CD4-positive, CD25-positive, alpha-beta regulatory T cell (primary cell): ENCODE measurements at regions not wholly inside any gene's neighbourhood (a gene's known extent, or its start where the extent isn't known, plus 50 kb on each side); places are given as distances from the start of the nearest gene placed in this dataset.
"Not testable (repeated sequence)": the region's sequence is repeated elsewhere in the genome, so short reads cannot be mapped to it uniquely, and the experiment has no call there.

ENCODE experiments used
- ATAC-seq, 2 donors: fragments of 150-1000 bp; cut with Tn5 transposase; one replicate each; pipeline ENCODE4 v1.10.0; 2021; ENCODE audit warnings: low read depth in 2 of 2, moderate number of reproducible peaks in 2 of 2, moderate library complexity in 1 of 2
- DNase-seq, 3 donors: peaks; one replicate each; pipeline versions ENCODE4 v3.0.0 to v3.0.0-alpha.2; 2012 to 2022; ENCODE audit warnings: mixed read lengths in 1 of 3
- H3K27ac ChIP-seq: one replicate; pipeline ENCODE4 v1.7.0; 2013; ENCODE audit warnings: mild to moderate bottlenecking, low read length; ENCODE audit not compliant: insufficient read depth, poor library complexity, severe bottlenecking
- H3K27me3 ChIP-seq: one replicate; pipeline ENCODE4 v1.7.0; 2013; ENCODE audit warnings: low read length; ENCODE audit not compliant: control insufficient read depth, insufficient read depth
- H3K36me3 ChIP-seq: one replicate; pipeline ENCODE4 v1.7.0; 2013; ENCODE audit warnings: mild to moderate bottlenecking, low read length, moderate library complexity; ENCODE audit not compliant: control insufficient read depth, insufficient read depth
- H3K4me1 ChIP-seq: 2 replicates; pipeline ENCODE4 v1.7.0; 2013; ENCODE audit warnings: mild to moderate bottlenecking, low read length; ENCODE audit not compliant: insufficient read depth, control insufficient read depth, poor library complexity, severe bottlenecking
- H3K4me3 ChIP-seq: one replicate; pipeline ENCODE4 v1.7.0; 2013; ENCODE audit warnings: low read depth, mild to moderate bottlenecking, low read length, moderate library complexity
- H3K9me3 ChIP-seq, 2 experiments: 1 replicate in 1 of 2; 2 replicates in 1 of 2; pipeline ENCODE4 v1.7.0; 2013; ENCODE audit warnings: low read length in 2 of 2, mild to moderate bottlenecking in 1 of 2, moderate library complexity in 1 of 2; ENCODE audit not compliant: control insufficient read depth in 2 of 2
- H3K27ac Mint-ChIP-seq, 3 donors: one replicate each; pipeline ENCODE4 v1.8.0; 2020 to 2022; ENCODE audit warnings: mild to moderate bottlenecking in 3 of 3, mixed read lengths in 3 of 3, moderate library complexity in 2 of 3
- H3K27me3 Mint-ChIP-seq: one replicate; pipeline ENCODE4 v1.8.0; 2022; ENCODE audit warnings: mild to moderate bottlenecking, mixed read lengths
- H3K36me3 Mint-ChIP-seq: one replicate; pipeline ENCODE4 v1.8.0; 2020; ENCODE audit warnings: mixed read lengths
- H3K4me1 Mint-ChIP-seq, 4 donors: one replicate each; pipeline ENCODE4 v1.8.0; 2020 to 2022; ENCODE audit warnings: mixed read lengths in 4 of 4, mild to moderate bottlenecking in 1 of 4
- H3K4me3 Mint-ChIP-seq, 4 donors: one replicate each; pipeline ENCODE4 v1.8.0; 2020 to 2022; ENCODE audit warnings: mild to moderate bottlenecking in 4 of 4, mixed read lengths in 4 of 4, moderate library complexity in 3 of 4
- H3K9me3 Mint-ChIP-seq, 7 donors: one replicate each; pipeline ENCODE4 v1.8.0; 2020 to 2022; ENCODE audit warnings: mixed read lengths in 7 of 7, mild to moderate bottlenecking in 3 of 7, moderate library complexity in 2 of 7

DNA sequence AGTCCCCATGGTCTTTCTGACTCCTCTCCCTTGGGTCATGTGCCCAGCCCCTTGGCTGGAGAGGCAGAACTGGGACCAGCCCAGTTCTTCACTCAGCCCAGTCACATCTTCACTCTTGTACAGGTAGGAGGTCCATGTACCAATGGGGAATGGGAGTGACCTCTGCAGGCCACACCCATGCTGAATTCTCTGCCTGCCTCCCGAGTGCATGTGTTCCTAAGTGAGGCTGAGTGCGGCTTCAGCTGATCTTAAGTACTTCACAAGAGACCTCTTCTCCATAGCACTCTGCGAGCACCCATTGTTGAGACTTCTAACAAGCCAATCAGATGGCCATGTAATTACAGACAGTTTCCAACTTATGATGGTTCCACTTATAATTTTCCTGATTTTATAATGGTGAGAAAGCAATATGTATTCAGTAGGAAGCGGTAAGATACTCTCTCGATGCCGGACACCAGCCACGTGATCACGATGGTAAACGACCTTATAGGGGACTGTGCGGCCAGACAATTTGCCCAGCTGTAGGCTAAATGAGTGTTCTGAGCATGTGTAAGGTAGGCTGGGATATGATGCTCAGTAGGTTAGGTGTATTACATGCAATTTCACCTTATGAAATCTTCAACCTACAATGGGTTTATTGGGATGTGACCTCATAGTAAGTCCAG is 112.1 kb downstream of the KLF13 start:
- Histone ChIP-seq H3K9me3 (no peaks in the 10 kb centered on the region), H3K4me1 (peaks cover 46% of the 10 kb centered on the region), H3K27ac (no peak overlapping the region), H3K4me3 (no peak overlapping the region), H3K27me3 (no peaks in the 10 kb centered on the region), H3K36me3 (no peaks in the 10 kb centered on the region)
- Mint-ChIP-seq H3K9me3 (no peaks in the 10 kb centered on the region), H3K4me1 (peaks cover 9 to 80% (median 33%) of the 10 kb centered on the region in 4 donors), H3K27ac (peak overlapping the region; percentile 88 to 94 (median 93)), H3K36me3 (no peaks in the 10 kb centered on the region), H3K4me3 (peak overlapping the region in 3 of 4 donors; percentile 30 to 72 (median 48)), H3K27me3 (peaks cover 4% of the 10 kb centered on the region)
- ATAC-seq (no peak), DNase-seq (no peak)

- H3K4me3 Mint-ChIP-seq = peak overlapping the region; percentile 2 to 48 (median 36)
- no peak overlapping the region for H3K27ac ChIP-seq
These were observed 112.7 kb downstream of the KLF13 start for GRCh38 chr15:31439328-31439727.

GRCh38 chr15:31440216-31440615 is 113.6 kb downstream of the KLF13 start:
- H3K9me3 ChIP-seq, H3K36me3 Mint-ChIP-seq, H3K27me3 Mint-ChIP-seq, H3K4me3 ChIP-seq, H3K27ac ChIP-seq, DNase-seq, ATAC-seq, H3K36me3 ChIP-seq, H3K27me3 ChIP-seq, H3K9me3 Mint-ChIP-seq: not testable (repeated sequence)
- peak overlapping the region in 3 of 4 donors; percentile 35 to 72 (median 48) for H3K4me3 Mint-ChIP-seq
- peaks cover 31% of the 10 kb centered on the region for H3K4me1 ChIP-seq
- peak overlapping the region in 1 of 3 donors; percentile 20 for H3K27ac Mint-ChIP-seq
- H3K4me1 Mint-ChIP-seq = peaks cover 6 to 68% (median 22%) of the 10 kb centered on the region in 4 donors

More at GRCh38 chr15:31439328-31439727, 112.7 kb downstream of the KLF13 start:
- Mint-ChIP-seq H3K36me3 (no peaks in the 10 kb centered on the region), H3K9me3 (no peaks in the 10 kb centered on the region), H3K27me3 (peaks cover 4% of the 10 kb centered on the region), H3K27ac (peak overlapping the region; percentile 32 to 88 (median 71)), H3K4me1 (peaks cover 9 to 77% (median 28%) of the 10 kb centered on the region in 4 donors)
- H3K4me3 ChIP-seq = no peak overlapping the region
- H3K9me3 ChIP-seq = no peaks in the 10 kb centered on the region
- ATAC-seq = no peak
- peaks cover 40% of the 10 kb centered on the region for H3K4me1 ChIP-seq
- no peaks in the 10 kb centered on the region for H3K36me3 ChIP-seq
- peak in 1 of 3 donors; percentile 34 for DNase-seq
- H3K27me3 ChIP-seq = no peaks in the 10 kb centered on the region

DNA sequence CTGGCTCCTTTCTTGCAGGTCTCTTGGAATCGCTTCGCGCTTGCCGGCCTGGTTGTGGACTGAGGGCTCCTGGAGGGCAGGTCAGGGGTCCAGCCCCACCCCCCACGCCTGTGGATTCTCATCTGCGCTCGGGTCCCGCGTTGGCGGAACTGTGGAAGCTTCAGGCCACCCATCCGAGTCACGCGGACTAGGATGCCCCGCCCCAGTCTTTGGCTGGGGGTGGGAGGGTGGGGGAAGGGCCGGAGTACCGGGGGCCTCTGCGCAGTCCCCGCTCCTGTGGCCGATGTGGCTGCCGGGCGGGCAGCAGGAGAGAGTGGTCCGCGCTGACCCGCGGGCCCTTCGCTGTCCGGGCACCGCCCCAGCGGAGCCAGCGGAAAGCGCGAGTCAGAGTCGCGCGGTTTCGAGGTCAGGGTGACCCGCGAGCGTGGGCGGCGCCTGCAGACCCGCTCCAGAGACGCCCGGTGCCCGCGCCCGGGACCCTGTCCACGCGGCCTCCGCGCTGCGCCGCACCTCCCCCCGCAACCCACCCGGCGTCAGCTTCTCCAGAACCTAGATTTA is 114.2 kb downstream of the KLF13 start:
- peak overlapping the region in 2 of 3 donors; percentile 55 to 90 for H3K27ac Mint-ChIP-seq
- ATAC-seq (peak; percentile 31 to 44), DNase-seq (peak in 2 of 3 donors; percentile 14 to 57)
- Histone ChIP-seq H3K4me1 (peaks cover 25% of the 10 kb centered on the region), H3K4me3 (peak overlapping the region; percentile 18), H3K27me3 (no peaks in the 10 kb centered on the region), H3K9me3 (no peaks in the 10 kb centered on the region), H3K36me3 (no peaks in the 10 kb centered on the region), H3K27ac (peak overlapping the region; percentile 23)
- H3K36me3 Mint-ChIP-seq = no peaks in the 10 kb centered on the region
- H3K4me1 Mint-ChIP-seq = peaks cover 4 to 62% (median 15%) of the 10 kb centered on the region in 4 donors
- peaks cover 8% of the 10 kb centered on the region for H3K27me3 Mint-ChIP-seq
- H3K4me3 Mint-ChIP-seq = peak overlapping the region; percentile 43 to 84 (median 78)
- H3K9me3 Mint-ChIP-seq = no peaks in the 10 kb centered on the region

- no peaks in the 10 kb centered on the region for H3K9me3 ChIP-seq
- H3K27ac Mint-ChIP-seq = peak overlapping the region in 2 of 3 donors; percentile 30 to 40
- no peaks in the 10 kb centered on the region for H3K9me3 Mint-ChIP-seq
- no peak overlapping the region for H3K27ac ChIP-seq
- H3K27me3 ChIP-seq = no peaks in the 10 kb centered on the region
- peaks cover 12% of the 10 kb centered on the region for H3K4me1 ChIP-seq
- H3K4me3 ChIP-seq = no peak overlapping the region
- no peaks in the 10 kb centered on the region for H3K36me3 Mint-ChIP-seq
- no peak for DNase-seq
- peak overlapping the region; percentile 76 to 89 (median 82) for H3K4me3 Mint-ChIP-seq
- H3K27me3 Mint-ChIP-seq = peaks cover 16% of the 10 kb centered on the region
- no peaks in the 10 kb centered on the region for H3K36me3 ChIP-seq
- peaks cover 4 to 49% (median 11%) of the 10 kb centered on the region in 4 donors for H3K4me1 Mint-ChIP-seq
- no peak for ATAC-seq
These were observed 115.6 kb downstream of the KLF13 start for GRCh38 chr15:31442226-31442625.

DNA sequence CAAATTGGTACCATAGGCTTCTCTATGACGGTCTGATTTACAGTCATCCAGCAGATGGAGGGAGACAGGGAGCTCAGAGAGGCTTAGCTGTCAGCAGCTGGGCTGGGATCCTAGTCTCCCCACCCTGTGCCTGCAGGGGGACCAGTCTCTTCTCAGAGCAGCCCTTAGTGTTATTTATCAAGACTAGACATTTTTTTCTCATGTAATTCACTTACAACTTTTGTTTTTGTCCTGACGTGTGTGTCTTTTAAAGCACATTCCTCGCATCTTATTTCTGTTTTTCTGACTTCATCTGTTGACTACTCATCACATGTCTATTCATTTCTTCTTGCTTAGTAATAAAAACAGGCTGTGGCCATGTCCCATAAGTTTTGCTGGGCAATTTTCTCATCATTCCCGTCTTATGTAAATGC is 116.1 kb downstream of the KLF13 start:
- Histone ChIP-seq H3K4me1 (peaks cover 10% of the 10 kb centered on the region), H3K4me3 (no peak overlapping the region), H3K9me3 (no peaks in the 10 kb centered on the region), H3K36me3 (no peaks in the 10 kb centered on the region), H3K27ac (no peak overlapping the region), H3K27me3 (no peaks in the 10 kb centered on the region)
- H3K9me3 Mint-ChIP-seq = no peaks in the 10 kb centered on the region
- H3K27me3 Mint-ChIP-seq = peaks cover 16% of the 10 kb centered on the region
- H3K36me3 Mint-ChIP-seq = no peaks in the 10 kb centered on the region
- DNase-seq (no peak), ATAC-seq (no peak)
- H3K4me3 Mint-ChIP-seq = peak overlapping the region; percentile 76 to 89 (median 82)
- peaks cover 4 to 44% (median 11%) of the 10 kb centered on the region in 4 donors for H3K4me1 Mint-ChIP-seq
- peak overlapping the region in 1 of 3 donors; percentile 40 for H3K27ac Mint-ChIP-seq

GRCh38 chr15:31444844-31445243 is 118.2 kb downstream of the KLF13 start:
- Histone ChIP-seq H3K9me3 (no peaks in the 10 kb centered on the region), H3K27ac (no peak overlapping the region), H3K4me3 (no peak overlapping the region), H3K4me1 (peaks cover 10% of the 10 kb centered on the region), H3K27me3 (no peaks in the 10 kb centered on the region), H3K36me3 (no peaks in the 10 kb centered on the region)
- Mint-ChIP-seq H3K4me1 (peaks cover 4 to 28% (median 10%) of the 10 kb centered on the region in 4 donors), H3K27ac (no peak overlapping the region), H3K27me3 (peaks cover 21% of the 10 kb centered on the region), H3K9me3 (no peaks in the 10 kb centered on the region), H3K36me3 (no peaks in the 10 kb centered on the region), H3K4me3 (peak overlapping the region in 1 of 4 donors; percentile 24)
- no peak for ATAC-seq
- no peak for DNase-seq
